Cardiac fibroblast (primary cell): ENCODE measurements at regions not wholly inside any gene's neighbourhood (a gene's known extent, or its start where the extent isn't known, plus 50 kb on each side); places are given as distances from the start of the nearest gene placed in this dataset.

Experiments
- DNase-seq, 2 donors: peaks; one replicate each; pipeline versions ENCODE4 v3.0.0 to v3.0.0-alpha.2; 2010; ENCODE audit warnings: low read depth in 2 of 2
- H3K4me3 ChIP-seq, 2 donors: replicated peaks in 1 of 2; 1 replicate in 1 of 2; 2 replicates in 1 of 2; pipeline ENCODE4 v1.5.1; 2011; ENCODE audit warnings: low read depth in 2 of 2, low read length in 2 of 2, mild to moderate bottlenecking in 2 of 2, moderate library complexity in 1 of 2
- TF ChIP-seq, protein P1 (sequence below): IDR thresholded peaks from one replicate; pipeline ENCODE4 v1.5.1; 2011; ENCODE audit warnings: low read depth, mild to moderate bottlenecking, low read length, inconsistent platforms

DNA sequence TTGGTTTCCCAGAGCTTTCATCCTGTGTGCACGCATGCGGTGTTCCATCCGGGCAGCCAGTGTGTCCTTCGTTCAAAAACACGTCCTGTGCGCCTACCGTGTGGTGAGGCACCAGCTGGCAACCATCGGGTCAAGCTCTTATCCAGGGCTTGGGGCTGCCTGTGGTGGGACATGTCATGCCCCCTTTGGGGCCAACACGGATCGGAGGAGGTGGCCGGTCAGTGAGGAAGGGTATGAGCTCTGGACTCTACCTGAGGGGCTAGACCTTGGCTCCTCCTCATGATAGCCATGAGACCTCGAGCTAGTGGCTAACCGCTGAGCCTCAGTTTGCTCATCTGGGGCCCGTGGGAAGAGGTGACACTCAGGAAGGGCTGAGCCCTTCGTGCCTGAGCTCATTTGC lies 158.5 kb upstream of the PMEPA1 start:
- DNase-seq = no peak
- TF ChIP-seq, protein P1, sequence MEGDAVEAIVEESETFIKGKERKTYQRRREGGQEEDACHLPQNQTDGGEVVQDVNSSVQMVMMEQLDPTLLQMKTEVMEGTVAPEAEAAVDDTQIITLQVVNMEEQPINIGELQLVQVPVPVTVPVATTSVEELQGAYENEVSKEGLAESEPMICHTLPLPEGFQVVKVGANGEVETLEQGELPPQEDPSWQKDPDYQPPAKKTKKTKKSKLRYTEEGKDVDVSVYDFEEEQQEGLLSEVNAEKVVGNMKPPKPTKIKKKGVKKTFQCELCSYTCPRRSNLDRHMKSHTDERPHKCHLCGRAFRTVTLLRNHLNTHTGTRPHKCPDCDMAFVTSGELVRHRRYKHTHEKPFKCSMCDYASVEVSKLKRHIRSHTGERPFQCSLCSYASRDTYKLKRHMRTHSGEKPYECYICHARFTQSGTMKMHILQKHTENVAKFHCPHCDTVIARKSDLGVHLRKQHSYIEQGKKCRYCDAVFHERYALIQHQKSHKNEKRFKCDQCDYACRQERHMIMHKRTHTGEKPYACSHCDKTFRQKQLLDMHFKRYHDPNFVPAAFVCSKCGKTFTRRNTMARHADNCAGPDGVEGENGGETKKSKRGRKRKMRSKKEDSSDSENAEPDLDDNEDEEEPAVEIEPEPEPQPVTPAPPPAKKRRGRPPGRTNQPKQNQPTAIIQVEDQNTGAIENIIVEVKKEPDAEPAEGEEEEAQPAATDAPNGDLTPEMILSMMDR = no peak

GRCh38 chr20:57867807-57868206 lies 158.0 kb upstream of the PMEPA1 start:
- no peak overlapping the region for H3K4me3 ChIP-seq
- DNase-seq = no peak
- TF ChIP-seq, protein P1 = no peak

More for the DNA sequence above, 158.5 kb upstream of the PMEPA1 start:
- H3K4me3 ChIP-seq = no peak overlapping the region

GRCh38 chr20:57867181-57867803 lies 157.5 kb upstream of the PMEPA1 start:
- TF ChIP-seq, protein P1 = no peak
- H3K4me3 ChIP-seq = no peak overlapping the region
- DNase-seq = no peak

- no peak overlapping the region for H3K4me3 ChIP-seq
- TF ChIP-seq, protein P1 = no peak
- DNase-seq = no peak
Measured at GRCh38 chr20:57866250-57867106, 156.7 kb upstream of the PMEPA1 start.

DNA sequence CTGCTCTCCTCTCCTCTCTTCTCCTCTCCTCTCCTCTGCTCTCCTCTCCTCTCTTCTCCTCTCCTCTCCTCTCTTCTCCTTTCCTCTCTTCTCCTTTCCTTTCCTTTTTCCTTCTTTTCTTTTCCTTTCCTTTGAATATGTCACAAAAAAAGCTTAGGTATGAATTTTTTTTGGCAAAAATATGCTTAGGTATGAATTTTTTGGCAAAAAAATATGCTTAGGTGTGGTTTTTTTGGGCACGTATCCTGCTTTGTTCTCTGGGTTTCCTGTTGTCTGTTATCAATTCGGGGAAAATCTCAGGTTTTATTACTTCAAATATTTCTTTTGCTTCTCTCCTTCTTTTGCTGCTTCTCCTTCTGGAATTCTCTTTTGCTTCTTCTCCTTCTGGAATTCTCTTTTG lies 155.5 kb upstream of the PMEPA1 start:
- no peak overlapping the region for H3K4me3 ChIP-seq
- no peak for DNase-seq
- TF ChIP-seq, protein P1 = no peak

GRCh38 chr20:57860576-57860975 lies 150.8 kb upstream of the PMEPA1 start:
- no peak for DNase-seq
- H3K4me3 ChIP-seq = no peak overlapping the region
- TF ChIP-seq, protein P1 = no peak
